Left lung (tissue), 4 donors: ENCODE measurements at regions not wholly inside any gene's neighbourhood (a gene's known extent, or its start where the extent isn't known, plus 50 kb on each side); places are given as distances from the start of the nearest gene placed in this dataset.
A peak's percentile ranks its signal among the peaks of the same experiment; 100 is the strongest.

ENCODE experiments used
- ATAC-seq: fragments of 200-7000 bp; cut with Tn5 transposase; one replicate; pipeline ENCODE4 v1.9.1; 2020; ENCODE audit warnings: moderate library complexity
- DNase-seq, 4 donors: peaks; one replicate each; pipeline ENCODE4 v3.0.0-alpha.2; 2013 to 2020
- H3K27ac ChIP-seq, 2 donors: fragments of 200-600 bp; sonication (generic) in 1 of 2; one replicate each; pipeline versions ENCODE4 v1.5.0 to v1.8.0; 2020 to 2021
- H3K27me3 ChIP-seq, 2 donors: fragments of 200-600 bp; sonication (generic) in 1 of 2; one replicate each; pipeline versions ENCODE4 v1.5.0 to v1.8.0; 2020 to 2021
- H3K36me3 ChIP-seq, 2 donors: fragments of 200-600 bp; sonication (generic) in 1 of 2; one replicate each; pipeline versions ENCODE4 v1.5.0 to v1.8.0; 2020 to 2021
- H3K4me1 ChIP-seq, 2 donors: fragments of 200-600 bp; one replicate each; pipeline ENCODE4 v1.8.0; 2021
- H3K4me3 ChIP-seq, 2 donors: fragments of 200-600 bp; sonication (generic) in 1 of 2; one replicate each; pipeline versions ENCODE4 v1.5.0 to v1.8.0; 2020 to 2021; ENCODE audit warnings: mild to moderate bottlenecking in 1 of 2
- H3K9me3 ChIP-seq, 2 donors: fragments of 200-600 bp; sonication (generic) in 1 of 2; one replicate each; pipeline versions ENCODE4 v1.5.0 to v1.8.0; 2020 to 2021
- CTCF ChIP-seq, 2 donors: fragments of 200-600 bp; sonication (generic) in 1 of 2; IDR thresholded peaks; one replicate each; pipeline versions ENCODE4 v1.5.0 to v1.8.0; 2021; ENCODE audit warnings: antibody characterized with exemption in 2 of 2
- intact Hi-C, 2 donors: fragments of 100-400 bp; cut with DNase I; formaldehyde crosslinking; loops; one replicate each; pipeline versions ENCODE4 v1.11.2 to v1.14.2; 2022
- donor health status: DM: no; HTN: yes; CAD: no.
- donor health status: DM: no; HTN: no; CAD: no.

- intact Hi-C loops, result no loop called here
- Histone ChIP-seq H3K4me1 (peaks cover 0 to 43% of the 10 kb centered on the region in 2 donors), H3K9me3 (no peaks in the 10 kb centered on the region), H3K36me3 (no peaks in the 10 kb centered on the region), H3K27ac (peak overlapping the region in 1 of 2 donors; percentile 48), H3K27me3 (peaks cover 0 to 12% of the 10 kb centered on the region in 2 donors), H3K4me3 (no peak overlapping the region)
- ATAC-seq (no peak), DNase-seq (no peak)
- no peak for TF ChIP-seq CTCF (IDR thresholded peaks at IDR 0.05)
Observed at GRCh38 chr1:59142311-59143132, 154.4 kb upstream of the FGGY start.

- peak overlapping the region in 1 of 2 donors; percentile 48 for H3K27ac ChIP-seq
- DNase-seq (no peak), ATAC-seq (peak; percentile 63)
- H3K9me3 ChIP-seq, result no peaks in the 10 kb centered on the region
- intact Hi-C loops, result no loop called here
- H3K4me3 ChIP-seq, result no peak overlapping the region
- peaks cover 0 to 41% of the 10 kb centered on the region in 2 donors for H3K4me1 ChIP-seq
- no peaks in the 10 kb centered on the region for H3K36me3 ChIP-seq
- TF ChIP-seq CTCF (IDR thresholded peaks at IDR 0.05), result no peak
- H3K27me3 ChIP-seq, result peaks cover 0 to 13% of the 10 kb centered on the region in 2 donors
Observed at GRCh38 chr1:59143133-59143487, 153.8 kb upstream of the FGGY start.

- no peak for ATAC-seq
- intact Hi-C loops, result no loop called here
- H3K27ac ChIP-seq, result peak overlapping the region in 1 of 2 donors; percentile 48
- peaks cover 0 to 37% of the 10 kb centered on the region in 2 donors for H3K4me1 ChIP-seq
- peaks cover 0 to 13% of the 10 kb centered on the region in 2 donors for H3K27me3 ChIP-seq
- no peaks in the 10 kb centered on the region for H3K9me3 ChIP-seq
- H3K36me3 ChIP-seq, result no peaks in the 10 kb centered on the region
- H3K4me3 ChIP-seq, result no peak overlapping the region
- TF ChIP-seq CTCF (IDR thresholded peaks at IDR 0.05), result no peak
- no peak for DNase-seq
Observed at GRCh38 chr1:59143811-59144210, 153.1 kb upstream of the FGGY start.

GRCh38 chr1:59144959-59145358, 151.9 kb upstream of the FGGY start:
- DNase-seq (no peak), ATAC-seq (no peak)
- Histone ChIP-seq H3K9me3 (no peaks in the 10 kb centered on the region), H3K4me3 (no peak overlapping the region), H3K4me1 (peaks cover 0 to 37% of the 10 kb centered on the region in 2 donors), H3K27ac (no peak overlapping the region), H3K27me3 (peaks cover 0 to 13% of the 10 kb centered on the region in 2 donors), H3K36me3 (no peaks in the 10 kb centered on the region)
- intact Hi-C loops, result no loop called here
- TF ChIP-seq CTCF (IDR thresholded peaks at IDR 0.05), result no peak

GRCh38 chr1:59146056-59146455, 150.8 kb upstream of the FGGY start:
- Histone ChIP-seq H3K36me3 (no peaks in the 10 kb centered on the region), H3K9me3 (no peaks in the 10 kb centered on the region), H3K27me3 (peaks cover 0 to 13% of the 10 kb centered on the region in 2 donors), H3K4me3 (peak overlapping the region in 1 of 2 donors; percentile 43), H3K4me1 (peaks cover 6 to 42% of the 10 kb centered on the region in 2 donors), H3K27ac (peak overlapping the region in 1 of 2 donors; percentile 68)
- DNase-seq (no peak), ATAC-seq (no peak)
- TF ChIP-seq CTCF (IDR thresholded peaks at IDR 0.05), result no peak
- intact Hi-C loops, result no loop called here
